ENCODE measurements at regions not wholly inside any gene's neighbourhood (a gene's known extent, or its start where the extent isn't known, plus 50 kb on each side); places are given as distances from the start of the nearest gene placed in this dataset.

DNA sequence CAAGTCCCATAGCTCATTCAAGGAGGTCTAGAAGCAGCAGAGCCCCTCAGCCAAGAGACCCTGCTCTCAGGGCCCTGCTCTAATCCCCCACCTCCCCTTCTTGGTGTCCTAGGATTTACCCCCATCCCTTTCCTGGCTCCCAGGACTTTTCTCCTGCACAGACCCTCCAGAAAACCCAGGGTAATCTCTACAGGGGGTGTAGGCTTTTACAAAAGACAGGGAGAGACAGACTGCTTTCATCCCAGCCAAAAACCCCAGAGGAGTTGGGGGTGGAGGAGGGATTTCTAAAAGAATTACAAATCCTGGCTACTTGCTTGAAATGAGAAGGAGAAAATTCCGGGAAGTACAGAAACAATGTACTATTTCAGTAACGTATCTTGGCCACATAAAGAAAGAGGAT, 133.3 kb downstream of the TNFSF13B start:
- Histone ChIP-seq H3K36me3 (ENCODE audit: control insufficient read depth, insufficient read depth, low read length) (no peaks in the 10 kb centered on the region), H3K4me3 (ENCODE audit: low read depth, low read length) (no peak overlapping the region), H3K4me1 (ENCODE audit: control insufficient read depth, insufficient read depth, low read length) (no peaks in the 10 kb centered on the region), H3K27me3 (ENCODE audit: control insufficient read depth, insufficient read depth, low read length) (no peaks in the 10 kb centered on the region), H3K9ac (ENCODE audit: low read depth, low read length) (no peak overlapping the region), H3K9me3 (ENCODE audit: control insufficient read depth, insufficient read depth, low read length) (no peaks in the 10 kb centered on the region)

DNA sequence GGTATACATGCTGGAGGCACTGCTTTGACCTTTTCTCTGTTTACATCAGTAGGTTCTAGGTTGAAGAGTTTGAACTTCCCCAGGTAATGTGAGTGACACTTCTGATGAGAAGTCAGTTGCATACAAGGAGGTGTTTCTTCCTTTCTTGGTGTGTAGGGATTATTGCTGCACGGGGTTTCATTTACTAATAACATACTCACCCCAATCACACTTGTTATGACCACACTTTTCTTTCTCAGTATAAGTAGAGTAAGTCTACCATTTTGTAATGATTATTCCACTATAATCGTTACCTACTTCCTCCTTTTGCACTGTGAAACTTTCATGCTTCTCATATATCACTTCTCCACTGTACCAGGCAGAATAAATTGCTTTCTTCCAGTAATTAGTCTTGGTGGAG, 138.0 kb downstream of the TNFSF13B start:
- H3K27me3 ChIP-seq (ENCODE audit: control insufficient read depth, insufficient read depth, low read length), result no peaks in the 10 kb centered on the region
- H3K4me3 ChIP-seq (ENCODE audit: low read depth, low read length), result no peak overlapping the region
- no peaks in the 10 kb centered on the region for H3K9me3 ChIP-seq (ENCODE audit: control insufficient read depth, insufficient read depth, low read length)
- no peaks in the 10 kb centered on the region for H3K36me3 ChIP-seq (ENCODE audit: control insufficient read depth, insufficient read depth, low read length)
- H3K9ac ChIP-seq (ENCODE audit: low read depth, low read length), result no peak overlapping the region
- H3K4me1 ChIP-seq (ENCODE audit: control insufficient read depth, insufficient read depth, low read length), result no peaks in the 10 kb centered on the region

DNA sequence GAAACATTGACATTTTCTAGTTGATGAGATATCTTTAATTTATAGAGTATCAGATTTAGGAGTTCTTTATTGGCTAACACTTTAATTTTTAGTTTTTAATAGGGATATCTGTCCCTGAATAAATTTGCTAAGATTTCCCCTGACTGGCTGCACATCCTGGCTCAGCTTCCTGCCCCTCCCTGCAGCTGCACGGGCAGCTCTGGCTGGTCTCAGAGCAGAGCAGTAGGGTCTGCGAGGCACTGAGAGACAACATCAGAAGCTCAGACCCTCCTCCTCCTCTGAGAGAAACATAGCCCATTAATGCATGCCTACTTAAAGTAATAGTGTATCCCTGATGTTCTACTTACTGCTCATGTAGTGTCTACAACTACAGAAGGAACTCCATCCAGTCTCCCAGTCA, 139.2 kb downstream of the TNFSF13B start:
- Histone ChIP-seq H3K9ac (ENCODE audit: low read depth, low read length) (no peak overlapping the region), H3K4me1 (ENCODE audit: control insufficient read depth, insufficient read depth, low read length) (no peaks in the 10 kb centered on the region), H3K27me3 (ENCODE audit: control insufficient read depth, insufficient read depth, low read length) (no peaks in the 10 kb centered on the region), H3K4me3 (ENCODE audit: low read depth, low read length) (no peak overlapping the region), H3K36me3 (ENCODE audit: control insufficient read depth, insufficient read depth, low read length) (no peaks in the 10 kb centered on the region), H3K9me3 (ENCODE audit: control insufficient read depth, insufficient read depth, low read length) (no peaks in the 10 kb centered on the region)

DNA sequence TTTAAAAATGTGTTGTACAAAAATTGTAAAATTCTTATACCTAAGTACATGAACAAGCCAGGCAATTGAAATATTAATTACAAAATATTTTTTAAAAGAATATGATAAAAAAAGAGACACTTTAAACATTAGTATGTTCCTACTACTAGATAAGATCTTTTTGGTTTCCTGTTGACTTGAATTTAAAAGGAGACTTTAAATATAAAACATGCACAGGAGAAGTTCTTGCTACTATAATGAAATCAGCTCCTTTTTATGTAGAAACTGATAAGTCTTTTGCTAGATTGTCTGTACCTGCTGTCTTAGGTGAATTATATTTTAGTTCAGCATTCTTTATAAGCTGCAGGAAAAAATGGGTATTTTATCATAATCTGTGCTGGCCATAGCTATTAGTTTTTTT, 140.2 kb downstream of the TNFSF13B start:
- no peaks in the 10 kb centered on the region for H3K9me3 ChIP-seq (ENCODE audit: control insufficient read depth, insufficient read depth, low read length)
- H3K4me1 ChIP-seq (ENCODE audit: control insufficient read depth, insufficient read depth, low read length), result no peaks in the 10 kb centered on the region
- no peaks in the 10 kb centered on the region for H3K36me3 ChIP-seq (ENCODE audit: control insufficient read depth, insufficient read depth, low read length)
- no peaks in the 10 kb centered on the region for H3K27me3 ChIP-seq (ENCODE audit: control insufficient read depth, insufficient read depth, low read length)
- no peak overlapping the region for H3K4me3 ChIP-seq (ENCODE audit: low read depth, low read length)
- no peak overlapping the region for H3K9ac ChIP-seq (ENCODE audit: low read depth, low read length)

DNA sequence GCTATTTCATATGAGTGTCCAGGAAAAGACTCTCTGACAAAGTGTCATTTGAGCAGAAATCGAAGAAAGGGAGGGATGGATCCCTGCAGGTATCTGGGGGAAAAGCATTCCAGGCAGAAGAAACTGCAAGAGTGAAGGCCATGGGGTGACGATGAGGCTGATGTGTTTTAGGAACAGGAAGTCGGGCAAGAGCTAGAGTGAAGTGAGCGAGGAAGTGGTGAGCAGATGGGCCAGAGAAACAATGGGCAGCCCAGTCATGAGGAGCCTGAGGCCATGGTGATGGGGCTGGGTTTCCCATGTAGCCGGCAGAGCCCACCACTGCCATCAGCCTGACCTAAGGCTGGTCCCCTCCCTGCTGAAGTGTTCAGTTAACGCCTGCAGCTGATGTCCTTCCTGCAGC, 150.2 kb downstream of the TNFSF13B start:
- H3K9ac ChIP-seq (ENCODE audit: low read depth, low read length), result no peak overlapping the region
- H3K36me3 ChIP-seq (ENCODE audit: control insufficient read depth, insufficient read depth, low read length), result no peaks in the 10 kb centered on the region
- no peaks in the 10 kb centered on the region for H3K9me3 ChIP-seq (ENCODE audit: control insufficient read depth, insufficient read depth, low read length)
- no peaks in the 10 kb centered on the region for H3K4me1 ChIP-seq (ENCODE audit: control insufficient read depth, insufficient read depth, low read length)
- no peak overlapping the region for H3K4me3 ChIP-seq (ENCODE audit: low read depth, low read length)
- H3K27me3 ChIP-seq (ENCODE audit: control insufficient read depth, insufficient read depth, low read length), result no peaks in the 10 kb centered on the region

DNA sequence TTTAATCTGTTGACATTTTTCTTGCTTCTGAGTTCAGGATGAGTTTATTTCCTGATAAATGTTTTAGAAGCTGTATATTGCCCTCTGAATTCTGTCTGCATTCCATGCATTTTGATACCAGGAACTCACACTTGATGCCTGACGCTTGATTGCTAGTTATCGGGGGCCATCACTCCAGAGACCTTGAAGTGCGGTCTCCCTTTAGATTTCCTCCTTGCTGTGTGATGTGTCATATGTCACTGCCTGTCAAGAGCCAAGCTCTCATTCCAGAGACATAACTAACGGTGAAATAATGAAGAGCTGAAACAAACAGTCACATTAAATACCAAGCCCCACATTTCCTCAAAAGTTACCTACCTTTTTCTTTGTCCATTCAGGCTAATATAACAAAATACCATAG, 155.5 kb downstream of the TNFSF13B start:
- no peaks in the 10 kb centered on the region for H3K27me3 ChIP-seq (ENCODE audit: control insufficient read depth, insufficient read depth, low read length)

DNA sequence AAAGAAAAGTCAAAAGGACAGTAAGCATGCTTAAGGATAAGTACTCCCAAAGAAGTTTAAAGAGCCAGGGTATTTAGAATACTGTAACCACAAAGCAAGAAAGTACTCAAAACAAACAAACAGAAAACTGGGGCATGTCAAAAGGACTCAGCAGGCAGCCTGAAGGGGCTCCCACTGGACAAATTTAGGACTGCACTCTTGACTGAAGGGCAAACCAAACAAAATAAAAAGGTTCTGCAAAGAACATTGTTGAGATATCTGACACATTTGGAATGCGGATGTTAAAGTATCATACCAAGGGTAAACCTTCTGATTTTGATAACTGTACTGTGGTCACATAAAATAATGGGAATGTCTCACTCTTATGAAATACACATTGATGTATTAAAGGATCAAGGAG, 157.4 kb downstream of the TNFSF13B start:
- Histone ChIP-seq H3K9ac (ENCODE audit: low read depth, low read length) (no peak overlapping the region), H3K4me3 (ENCODE audit: low read depth, low read length) (no peak overlapping the region), H3K9me3 (ENCODE audit: control insufficient read depth, insufficient read depth, low read length) (no peaks in the 10 kb centered on the region), H3K36me3 (ENCODE audit: control insufficient read depth, insufficient read depth, low read length) (no peaks in the 10 kb centered on the region), H3K27me3 (ENCODE audit: control insufficient read depth, insufficient read depth, low read length) (no peaks in the 10 kb centered on the region), H3K4me1 (ENCODE audit: control insufficient read depth, insufficient read depth, low read length) (no peaks in the 10 kb centered on the region)

More for the DNA sequence above, 155.5 kb downstream of the TNFSF13B start:
- no peak overlapping the region for H3K9ac ChIP-seq (ENCODE audit: low read depth, low read length)
- H3K36me3 ChIP-seq (ENCODE audit: control insufficient read depth, insufficient read depth, low read length), result no peaks in the 10 kb centered on the region
- no peaks in the 10 kb centered on the region for H3K9me3 ChIP-seq (ENCODE audit: control insufficient read depth, insufficient read depth, low read length)
- no peak overlapping the region for H3K4me3 ChIP-seq (ENCODE audit: low read depth, low read length)
- H3K4me1 ChIP-seq (ENCODE audit: control insufficient read depth, insufficient read depth, low read length), result no peaks in the 10 kb centered on the region

DNA sequence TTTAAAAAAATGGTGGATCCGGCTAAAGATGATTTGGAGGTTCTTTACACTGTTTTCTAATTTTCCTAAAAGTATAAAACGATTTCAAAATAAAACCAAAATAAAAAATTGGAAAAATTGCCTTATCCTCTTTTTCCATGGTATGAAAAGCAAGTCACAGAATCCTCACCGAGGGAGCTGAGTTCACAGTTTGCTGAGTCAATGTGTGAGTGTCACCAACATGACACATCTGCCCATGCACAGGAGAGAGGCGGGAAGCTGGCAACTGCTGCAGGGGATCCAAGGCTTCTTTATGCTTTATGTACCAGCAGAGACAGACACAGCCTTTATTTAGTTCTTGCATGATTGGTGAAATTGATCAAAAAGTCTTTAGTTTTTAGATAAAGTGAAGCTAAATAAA, 157.8 kb downstream of the TNFSF13B start:
- H3K9me3 ChIP-seq (ENCODE audit: control insufficient read depth, insufficient read depth, low read length), result no peaks in the 10 kb centered on the region
- H3K4me1 ChIP-seq (ENCODE audit: control insufficient read depth, insufficient read depth, low read length), result no peaks in the 10 kb centered on the region
- H3K27me3 ChIP-seq (ENCODE audit: control insufficient read depth, insufficient read depth, low read length), result no peaks in the 10 kb centered on the region
- H3K36me3 ChIP-seq (ENCODE audit: control insufficient read depth, insufficient read depth, low read length), result no peaks in the 10 kb centered on the region
- H3K9ac ChIP-seq (ENCODE audit: low read depth, low read length), result no peak overlapping the region
- H3K4me3 ChIP-seq (ENCODE audit: low read depth, low read length), result no peak overlapping the region

DNA sequence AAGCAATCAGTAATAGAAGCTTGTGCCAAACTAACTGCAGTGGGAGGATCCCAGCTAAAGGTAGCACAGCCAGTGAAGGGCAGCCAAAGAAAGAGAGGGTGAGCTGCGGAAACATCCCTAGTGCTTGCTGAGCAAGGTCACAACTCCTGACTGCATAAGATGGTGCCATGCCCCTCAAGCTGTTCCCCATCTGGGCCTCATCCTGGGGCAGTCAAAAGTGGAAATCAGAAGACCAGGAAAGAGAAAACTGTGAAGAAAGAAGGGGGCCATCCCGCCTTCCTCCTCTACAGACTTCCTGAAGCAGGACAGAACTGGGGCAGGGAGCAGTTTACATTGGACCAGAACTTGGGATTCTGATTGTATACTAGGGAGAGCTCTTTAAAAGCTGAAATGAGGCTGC, 159.2 kb downstream of the TNFSF13B start:
- H3K9me3 ChIP-seq (ENCODE audit: control insufficient read depth, insufficient read depth, low read length), result no peaks in the 10 kb centered on the region
- H3K27me3 ChIP-seq (ENCODE audit: control insufficient read depth, insufficient read depth, low read length), result no peaks in the 10 kb centered on the region
- no peak overlapping the region for H3K9ac ChIP-seq (ENCODE audit: low read depth, low read length)
- no peaks in the 10 kb centered on the region for H3K36me3 ChIP-seq (ENCODE audit: control insufficient read depth, insufficient read depth, low read length)
- H3K4me1 ChIP-seq (ENCODE audit: control insufficient read depth, insufficient read depth, low read length), result no peaks in the 10 kb centered on the region
- no peak overlapping the region for H3K4me3 ChIP-seq (ENCODE audit: low read depth, low read length)

DNA sequence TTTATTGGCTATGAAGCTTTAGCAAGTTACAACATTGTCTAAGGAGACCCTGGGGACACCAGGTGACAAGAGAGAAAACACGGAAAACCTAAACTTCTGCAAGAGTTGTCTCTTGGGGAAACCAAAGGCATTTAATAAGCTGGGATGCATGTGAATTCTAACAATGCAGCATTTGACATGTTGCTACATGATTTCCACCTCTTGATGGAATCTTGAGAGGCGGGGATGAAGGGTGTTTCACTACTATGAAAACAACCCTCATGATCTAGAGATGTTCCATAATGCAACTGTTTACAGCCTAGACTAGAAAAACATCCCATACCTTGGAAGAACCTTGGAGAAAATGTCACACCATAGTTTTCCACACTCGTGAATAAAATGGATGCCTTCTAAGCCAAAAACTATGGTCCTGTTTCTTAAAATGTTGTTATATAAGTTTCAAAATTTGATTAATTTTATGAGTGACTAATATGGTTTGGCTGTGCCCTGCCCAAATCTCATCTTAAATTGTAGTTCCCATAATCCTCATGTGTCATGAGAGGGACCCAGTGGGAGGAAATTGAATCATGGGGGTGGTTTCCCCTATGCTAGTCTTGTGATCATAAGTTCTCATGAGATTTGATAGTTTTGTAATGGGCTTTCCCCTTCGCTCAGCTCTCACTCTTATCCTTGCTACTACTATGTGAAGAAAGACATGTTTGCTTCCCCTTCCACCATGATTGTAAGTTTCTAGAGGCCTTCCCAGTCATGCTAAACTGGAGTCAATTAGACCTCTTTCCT, 164.6 kb downstream of the TNFSF13B start:
- H3K4me3 ChIP-seq (ENCODE audit: low read depth, low read length), result no peak overlapping the region
- no peaks in the 10 kb centered on the region for H3K36me3 ChIP-seq (ENCODE audit: control insufficient read depth, insufficient read depth, low read length)
- H3K9me3 ChIP-seq (ENCODE audit: control insufficient read depth, insufficient read depth, low read length), result no peaks in the 10 kb centered on the region
- no peak overlapping the region for H3K9ac ChIP-seq (ENCODE audit: low read depth, low read length)
- H3K4me1 ChIP-seq (ENCODE audit: control insufficient read depth, insufficient read depth, low read length), result no peaks in the 10 kb centered on the region
- no peaks in the 10 kb centered on the region for H3K27me3 ChIP-seq (ENCODE audit: control insufficient read depth, insufficient read depth, low read length)

DNA sequence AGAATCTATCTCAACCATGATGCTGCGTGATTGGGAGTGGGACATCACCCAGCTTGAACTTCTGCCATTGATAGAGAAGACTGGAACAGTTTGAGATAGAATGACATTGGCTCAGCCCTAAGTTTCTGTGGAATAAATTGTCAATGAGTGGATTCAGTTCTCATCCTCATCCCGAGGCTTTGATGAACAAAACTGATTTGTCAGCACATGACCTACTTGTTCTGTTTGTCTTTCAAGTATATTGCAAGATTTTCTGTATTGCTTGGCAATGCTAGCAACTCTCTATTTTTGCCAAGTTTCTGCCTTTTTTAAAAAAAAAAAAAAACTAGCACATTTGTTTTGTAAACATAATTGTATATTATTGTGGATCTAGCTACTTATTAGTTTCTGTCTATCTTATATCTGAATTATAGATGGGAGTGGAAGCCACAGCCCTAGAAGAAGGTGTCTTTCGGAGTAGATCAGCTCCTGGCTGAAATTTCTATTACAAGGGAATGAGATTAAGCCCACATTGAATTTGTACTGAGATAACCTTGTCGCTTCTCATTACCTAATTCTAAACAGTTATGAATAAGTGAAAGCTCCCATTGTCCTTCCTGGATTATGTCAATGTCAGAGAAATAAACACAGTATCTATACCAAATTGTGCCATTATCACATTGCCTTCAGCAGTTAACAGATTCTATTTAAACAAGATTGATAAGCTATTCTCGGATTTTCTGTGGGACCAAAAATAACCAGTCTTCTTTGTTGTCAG, 166.1 kb downstream of the TNFSF13B start:
- H3K36me3 ChIP-seq (ENCODE audit: control insufficient read depth, insufficient read depth, low read length), result no peaks in the 10 kb centered on the region
- H3K9ac ChIP-seq (ENCODE audit: low read depth, low read length), result no peak overlapping the region
- H3K27me3 ChIP-seq (ENCODE audit: control insufficient read depth, insufficient read depth, low read length), result no peaks in the 10 kb centered on the region
- no peaks in the 10 kb centered on the region for H3K4me1 ChIP-seq (ENCODE audit: control insufficient read depth, insufficient read depth, low read length)
- no peaks in the 10 kb centered on the region for H3K9me3 ChIP-seq (ENCODE audit: control insufficient read depth, insufficient read depth, low read length)
- no peak overlapping the region for H3K4me3 ChIP-seq (ENCODE audit: low read depth, low read length)

DNA sequence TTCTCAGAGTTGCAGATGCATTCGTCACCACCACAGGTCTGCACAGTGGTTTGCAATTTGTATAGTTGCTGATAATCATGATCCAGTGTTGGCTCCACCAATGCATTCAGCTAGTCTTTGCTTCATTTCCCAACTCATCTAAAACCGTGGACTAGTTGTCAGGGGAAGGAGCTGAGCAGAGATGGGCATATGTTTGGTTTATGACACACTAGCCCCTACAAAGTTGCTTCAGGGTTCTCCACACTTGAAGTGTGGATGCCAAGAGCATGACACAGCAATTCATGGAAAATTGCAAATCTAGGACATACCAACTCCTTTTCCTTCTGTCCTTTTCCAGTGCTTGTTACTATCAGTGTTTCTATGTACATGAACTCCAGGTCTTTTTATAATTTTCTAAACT, 168.0 kb downstream of the TNFSF13B start:
- H3K27me3 ChIP-seq (ENCODE audit: control insufficient read depth, insufficient read depth, low read length), result no peaks in the 10 kb centered on the region
- no peaks in the 10 kb centered on the region for H3K9me3 ChIP-seq (ENCODE audit: control insufficient read depth, insufficient read depth, low read length)
- H3K4me3 ChIP-seq (ENCODE audit: low read depth, low read length), result no peak overlapping the region
- no peaks in the 10 kb centered on the region for H3K36me3 ChIP-seq (ENCODE audit: control insufficient read depth, insufficient read depth, low read length)
- no peak overlapping the region for H3K9ac ChIP-seq (ENCODE audit: low read depth, low read length)
- no peaks in the 10 kb centered on the region for H3K4me1 ChIP-seq (ENCODE audit: control insufficient read depth, insufficient read depth, low read length)

Data from iPS-15b (cell line).